Activated naive CD8-positive, alpha-beta T cell treated with anti-CD3 and anti-CD28 coated beads, Interleukin-2, amount 50 U/mL, for 24 hours (primary cell): ENCODE measurements at regions not wholly inside any gene's neighbourhood (a gene's known extent, or its start where the extent isn't known, plus 50 kb on each side); places are given as distances from the start of the nearest gene placed in this dataset.
"Not testable (repeated sequence)": the region's sequence is repeated elsewhere in the genome, so short reads cannot be mapped to it uniquely, and the experiment has no call there.

ENCODE experiments used
- ATAC-seq: fragments of 150-1000 bp; cut with Tn5 transposase; one replicate; pipeline ENCODE4 v1.10.0; 2021
- DNase-seq: peaks from one replicate; pipeline ENCODE4 v3.0.0; 2021
- H3K27ac Mint-ChIP-seq: one replicate; pipeline ENCODE4 v1.8.0; 2021; ENCODE audit warnings: mild to moderate bottlenecking, mixed read lengths
- H3K27me3 Mint-ChIP-seq: one replicate; pipeline ENCODE4 v1.8.0; 2021; ENCODE audit warnings: mixed read lengths
- H3K36me3 Mint-ChIP-seq: one replicate; pipeline ENCODE4 v1.8.0; 2021; ENCODE audit warnings: low read depth, mixed read lengths
- H3K4me1 Mint-ChIP-seq: one replicate; pipeline ENCODE4 v1.8.0; 2021; ENCODE audit warnings: mixed read lengths
- H3K4me3 Mint-ChIP-seq: one replicate; pipeline ENCODE4 v1.8.0; 2021; ENCODE audit warnings: mild to moderate bottlenecking, moderate library complexity, mixed read lengths
- H3K9me3 Mint-ChIP-seq: one replicate; pipeline ENCODE4 v1.8.0; 2021; ENCODE audit warnings: mixed read lengths

GRCh38 chrX:3820167-3820566 lies 106.7 kb upstream of the PRKX start:
- Mint-ChIP-seq H3K9me3 (no peaks in the 10 kb centered on the region), H3K27me3 (no peaks in the 10 kb centered on the region), H3K4me1 (peaks cover 10% of the 10 kb centered on the region), H3K27ac (no peak overlapping the region), H3K36me3 (peaks cover 34% of the 10 kb centered on the region), H3K4me3 (no peak overlapping the region)
- ATAC-seq (no peak), DNase-seq (no peak)

GRCh38 chrX:3817480-3817879 lies 104.0 kb upstream of the PRKX start:
- H3K9me3 Mint-ChIP-seq, H3K27ac Mint-ChIP-seq, ATAC-seq, H3K4me1 Mint-ChIP-seq, H3K27me3 Mint-ChIP-seq, H3K4me3 Mint-ChIP-seq, DNase-seq: not testable (repeated sequence)
- H3K36me3 Mint-ChIP-seq, result peaks cover 26% of the 10 kb centered on the region

GRCh38 chrX:3815896-3816664 lies 102.6 kb upstream of the PRKX start:
- H3K4me3 Mint-ChIP-seq, result peak overlapping the region; percentile 76
- peak overlapping the region; percentile 79 for H3K27ac Mint-ChIP-seq
- DNase-seq (peak; percentile 45), ATAC-seq (peak; percentile 16)
- peaks cover 19% of the 10 kb centered on the region for H3K36me3 Mint-ChIP-seq
- no peaks in the 10 kb centered on the region for H3K27me3 Mint-ChIP-seq
- H3K4me1 Mint-ChIP-seq, result peaks cover 19% of the 10 kb centered on the region
- no peaks in the 10 kb centered on the region for H3K9me3 Mint-ChIP-seq

GRCh38 chrX:3811331-3812311 lies 98.2 kb upstream of the PRKX start:
- Mint-ChIP-seq H3K36me3 (no peaks in the 10 kb centered on the region), H3K27me3 (peaks cover 9% of the 10 kb centered on the region), H3K4me3 (no peak overlapping the region), H3K9me3 (no peaks in the 10 kb centered on the region), H3K4me1 (peaks cover 17% of the 10 kb centered on the region), H3K27ac (no peak overlapping the region)
- ATAC-seq (no peak), DNase-seq (peak; percentile 26)

GRCh38 chrX:3807906-3808305 lies 94.5 kb upstream of the PRKX start:
- peaks cover 10% of the 10 kb centered on the region for H3K4me1 Mint-ChIP-seq
- H3K27me3 Mint-ChIP-seq, result peaks cover 12% of the 10 kb centered on the region
- ATAC-seq (no peak), DNase-seq (no peak)
- H3K4me3 Mint-ChIP-seq, result no peak overlapping the region
- H3K36me3 Mint-ChIP-seq, result no peaks in the 10 kb centered on the region
- H3K27ac Mint-ChIP-seq, result no peak overlapping the region
- H3K9me3 Mint-ChIP-seq, result no peaks in the 10 kb centered on the region

GRCh38 chrX:3806630-3807029 lies 93.2 kb upstream of the PRKX start:
- DNase-seq (no peak), ATAC-seq (no peak)
- Mint-ChIP-seq H3K36me3 (no peaks in the 10 kb centered on the region), H3K4me1 (peaks cover 2% of the 10 kb centered on the region), H3K27ac (no peak overlapping the region), H3K4me3 (no peak overlapping the region), H3K27me3 (peaks cover 12% of the 10 kb centered on the region), H3K9me3 (no peaks in the 10 kb centered on the region)

GRCh38 chrX:3803713-3804112 lies 90.3 kb upstream of the PRKX start:
- no peak for ATAC-seq
- no peak overlapping the region for H3K27ac Mint-ChIP-seq
- no peak for DNase-seq
- H3K9me3 Mint-ChIP-seq, result no peaks in the 10 kb centered on the region
- no peaks in the 10 kb centered on the region for H3K4me1 Mint-ChIP-seq
- H3K27me3 Mint-ChIP-seq, result peaks cover 12% of the 10 kb centered on the region
- no peaks in the 10 kb centered on the region for H3K36me3 Mint-ChIP-seq
- no peak overlapping the region for H3K4me3 Mint-ChIP-seq

GRCh38 chrX:3803305-3803704 lies 89.9 kb upstream of the PRKX start:
- Mint-ChIP-seq H3K9me3 (no peaks in the 10 kb centered on the region), H3K27me3 (peaks cover 14% of the 10 kb centered on the region), H3K4me1 (no peaks in the 10 kb centered on the region), H3K36me3 (no peaks in the 10 kb centered on the region), H3K4me3 (no peak overlapping the region), H3K27ac (no peak overlapping the region)
- DNase-seq (no peak), ATAC-seq (no peak)

GRCh38 chrX:3795411-3795810 lies 82.0 kb upstream of the PRKX start:
- not testable (repeated sequence) for H3K4me1 Mint-ChIP-seq, H3K4me3 Mint-ChIP-seq, ATAC-seq, H3K9me3 Mint-ChIP-seq, H3K36me3 Mint-ChIP-seq, H3K27ac Mint-ChIP-seq, DNase-seq, H3K27me3 Mint-ChIP-seq

- Mint-ChIP-seq H3K27me3 (peaks cover 3% of the 10 kb centered on the region), H3K36me3 (no peaks in the 10 kb centered on the region), H3K4me3 (no peak overlapping the region), H3K27ac (no peak overlapping the region), H3K4me1 (no peaks in the 10 kb centered on the region), H3K9me3 (no peaks in the 10 kb centered on the region)
- DNase-seq, result no peak
- ATAC-seq, result no peak
Observed at GRCh38 chrX:3791449-3791848, 78.0 kb upstream of the PRKX start.

- DNase-seq, result no peak
- no peaks in the 10 kb centered on the region for H3K36me3 Mint-ChIP-seq
- H3K4me3 Mint-ChIP-seq, result no peak overlapping the region
- peaks cover 3% of the 10 kb centered on the region for H3K27me3 Mint-ChIP-seq
- no peak for ATAC-seq
- H3K9me3 Mint-ChIP-seq, result no peaks in the 10 kb centered on the region
- H3K4me1 Mint-ChIP-seq, result no peaks in the 10 kb centered on the region
- H3K27ac Mint-ChIP-seq, result no peak overlapping the region
Observed at GRCh38 chrX:3788494-3789233, 75.2 kb upstream of the PRKX start.

- peaks cover 3% of the 10 kb centered on the region for H3K27me3 Mint-ChIP-seq
- ATAC-seq (no peak), DNase-seq (no peak)
- no peaks in the 10 kb centered on the region for H3K9me3 Mint-ChIP-seq
- no peak overlapping the region for H3K4me3 Mint-ChIP-seq
- no peak overlapping the region for H3K27ac Mint-ChIP-seq
- no peaks in the 10 kb centered on the region for H3K36me3 Mint-ChIP-seq
- H3K4me1 Mint-ChIP-seq, result no peaks in the 10 kb centered on the region
Observed at GRCh38 chrX:3787856-3788255, 74.4 kb upstream of the PRKX start.

GRCh38 chrX:3785822-3786221 lies 72.4 kb upstream of the PRKX start:
- H3K4me1 Mint-ChIP-seq, H3K36me3 Mint-ChIP-seq, H3K4me3 Mint-ChIP-seq, H3K27me3 Mint-ChIP-seq, DNase-seq, H3K9me3 Mint-ChIP-seq, ATAC-seq, H3K27ac Mint-ChIP-seq: not testable (repeated sequence)

GRCh38 chrX:3780564-3780963 lies 67.1 kb upstream of the PRKX start:
- H3K27ac Mint-ChIP-seq, result no peak overlapping the region

More at GRCh38 chrX:3780564-3780963, 67.1 kb upstream of the PRKX start:
- DNase-seq (no peak), ATAC-seq (no peak)
- Mint-ChIP-seq H3K4me1 (no peaks in the 10 kb centered on the region), H3K27me3 (no peaks in the 10 kb centered on the region), H3K9me3 (no peaks in the 10 kb centered on the region), H3K4me3 (no peak overlapping the region), H3K36me3 (no peaks in the 10 kb centered on the region)
